Hepatocyte (in vitro differentiated cells): ENCODE measurements at regions not wholly inside any gene's neighbourhood (a gene's known extent, or its start where the extent isn't known, plus 50 kb on each side); places are given as distances from the start of the nearest gene placed in this dataset.

Source experiments
- EZH2 ChIP-seq: fragments of 200-600 bp; sonication (generic); IDR thresholded peaks from 2 replicates; pipeline ENCODE4 v1.6.1; 2016; ENCODE audit warnings: antibody characterized with exemption, mild to moderate bottlenecking, borderline replicate concordance
- EZH2phosphoT487 ChIP-seq: fragments of 200-600 bp; sonication (generic); IDR thresholded peaks from one replicate; pipeline ENCODE4 v1.6.1; 2018; ENCODE audit warnings: antibody characterized with exemption, mild to moderate bottlenecking, low read depth, moderate library complexity; ENCODE audit not compliant: unreplicated experiment, severe bottlenecking
- TF ChIP-seq, protein P1 (sequence below): fragments of 200-600 bp; sonication (generic); IDR thresholded peaks from 2 replicates; pipeline ENCODE4 v1.5.1; 2016; ENCODE audit warnings: antibody characterized with exemption, mild to moderate bottlenecking; ENCODE audit not compliant: poor library complexity

- TF ChIP-seq, protein P1, sequence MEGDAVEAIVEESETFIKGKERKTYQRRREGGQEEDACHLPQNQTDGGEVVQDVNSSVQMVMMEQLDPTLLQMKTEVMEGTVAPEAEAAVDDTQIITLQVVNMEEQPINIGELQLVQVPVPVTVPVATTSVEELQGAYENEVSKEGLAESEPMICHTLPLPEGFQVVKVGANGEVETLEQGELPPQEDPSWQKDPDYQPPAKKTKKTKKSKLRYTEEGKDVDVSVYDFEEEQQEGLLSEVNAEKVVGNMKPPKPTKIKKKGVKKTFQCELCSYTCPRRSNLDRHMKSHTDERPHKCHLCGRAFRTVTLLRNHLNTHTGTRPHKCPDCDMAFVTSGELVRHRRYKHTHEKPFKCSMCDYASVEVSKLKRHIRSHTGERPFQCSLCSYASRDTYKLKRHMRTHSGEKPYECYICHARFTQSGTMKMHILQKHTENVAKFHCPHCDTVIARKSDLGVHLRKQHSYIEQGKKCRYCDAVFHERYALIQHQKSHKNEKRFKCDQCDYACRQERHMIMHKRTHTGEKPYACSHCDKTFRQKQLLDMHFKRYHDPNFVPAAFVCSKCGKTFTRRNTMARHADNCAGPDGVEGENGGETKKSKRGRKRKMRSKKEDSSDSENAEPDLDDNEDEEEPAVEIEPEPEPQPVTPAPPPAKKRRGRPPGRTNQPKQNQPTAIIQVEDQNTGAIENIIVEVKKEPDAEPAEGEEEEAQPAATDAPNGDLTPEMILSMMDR = no peak
- no peak for TF ChIP-seq EZH2
- TF ChIP-seq EZH2phosphoT487 = no peak
Observed at GRCh38 chr21:25307489-25307888, 299.8 kb downstream of the MRPL39 start.
